ENCODE measurements at regions not wholly inside any gene's neighbourhood (a gene's known extent, or its start where the extent isn't known, plus 50 kb on each side); places are given as distances from the start of the nearest gene placed in this dataset.

DNA sequence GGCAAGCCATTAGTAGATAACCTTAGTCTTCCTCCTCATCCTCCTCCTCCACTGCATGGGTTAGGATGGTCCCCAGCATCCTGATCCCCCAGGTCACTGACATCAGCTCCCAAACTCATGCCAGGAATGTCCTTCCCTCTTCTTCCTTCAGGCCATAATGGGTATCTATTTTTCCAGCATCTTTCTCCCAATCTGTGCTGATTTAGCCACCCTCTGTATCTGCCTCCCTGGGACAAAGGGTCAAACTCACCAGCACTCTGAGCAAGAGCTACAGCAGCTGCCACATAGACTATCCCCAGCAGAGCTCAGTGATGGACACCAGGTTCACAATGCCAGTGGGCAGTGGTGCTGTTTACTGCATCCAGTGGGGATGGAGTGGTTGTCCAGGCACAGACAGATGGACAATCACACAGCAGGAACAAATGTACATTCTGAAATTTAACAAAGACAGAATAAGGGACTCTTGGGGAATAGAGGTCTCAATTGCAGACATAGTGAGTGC lies 115.2 kb upstream of the TOP3B start:
- TF ChIP-seq, protein P1, sequence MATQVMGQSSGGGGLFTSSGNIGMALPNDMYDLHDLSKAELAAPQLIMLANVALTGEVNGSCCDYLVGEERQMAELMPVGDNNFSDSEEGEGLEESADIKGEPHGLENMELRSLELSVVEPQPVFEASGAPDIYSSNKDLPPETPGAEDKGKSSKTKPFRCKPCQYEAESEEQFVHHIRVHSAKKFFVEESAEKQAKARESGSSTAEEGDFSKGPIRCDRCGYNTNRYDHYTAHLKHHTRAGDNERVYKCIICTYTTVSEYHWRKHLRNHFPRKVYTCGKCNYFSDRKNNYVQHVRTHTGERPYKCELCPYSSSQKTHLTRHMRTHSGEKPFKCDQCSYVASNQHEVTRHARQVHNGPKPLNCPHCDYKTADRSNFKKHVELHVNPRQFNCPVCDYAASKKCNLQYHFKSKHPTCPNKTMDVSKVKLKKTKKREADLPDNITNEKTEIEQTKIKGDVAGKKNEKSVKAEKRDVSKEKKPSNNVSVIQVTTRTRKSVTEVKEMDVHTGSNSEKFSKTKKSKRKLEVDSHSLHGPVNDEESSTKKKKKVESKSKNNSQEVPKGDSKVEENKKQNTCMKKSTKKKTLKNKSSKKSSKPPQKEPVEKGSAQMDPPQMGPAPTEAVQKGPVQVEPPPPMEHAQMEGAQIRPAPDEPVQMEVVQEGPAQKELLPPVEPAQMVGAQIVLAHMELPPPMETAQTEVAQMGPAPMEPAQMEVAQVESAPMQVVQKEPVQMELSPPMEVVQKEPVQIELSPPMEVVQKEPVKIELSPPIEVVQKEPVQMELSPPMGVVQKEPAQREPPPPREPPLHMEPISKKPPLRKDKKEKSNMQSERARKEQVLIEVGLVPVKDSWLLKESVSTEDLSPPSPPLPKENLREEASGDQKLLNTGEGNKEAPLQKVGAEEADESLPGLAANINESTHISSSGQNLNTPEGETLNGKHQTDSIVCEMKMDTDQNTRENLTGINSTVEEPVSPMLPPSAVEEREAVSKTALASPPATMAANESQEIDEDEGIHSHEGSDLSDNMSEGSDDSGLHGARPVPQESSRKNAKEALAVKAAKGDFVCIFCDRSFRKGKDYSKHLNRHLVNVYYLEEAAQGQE (IDR thresholded peaks at IDR 0.05; ENCODE audit: insufficient replicate concordance, low read depth), result no peak
- no peak for TF ChIP-seq CTCF (IDR thresholded peaks at IDR 0.05; ENCODE audit: insufficient read depth, low read length)
